Right lobe of liver (tissue), 6 donors: ENCODE measurements at regions not wholly inside any gene's neighbourhood (a gene's known extent, or its start where the extent isn't known, plus 50 kb on each side); places are given as distances from the start of the nearest gene placed in this dataset.

Experiments
- ATAC-seq, 4 donors: fragments of 200-7000 bp; cut with Tn5 transposase; one replicate each; pipeline ENCODE4 v1.9.1; 2020; ENCODE audit warnings: mild to moderate bottlenecking in 4 of 4, moderate library complexity in 4 of 4
- DNase-seq, 3 donors: peaks; one replicate each; pipeline ENCODE4 v3.0.0-alpha.2; 2020
- H3K27ac ChIP-seq, 3 donors: fragments of 200-600 bp; one replicate each; pipeline ENCODE4 v1.8.0; 2022
- H3K27me3 ChIP-seq, 2 donors: fragments of 200-600 bp; one replicate each; pipeline ENCODE4 v1.8.0; 2022
- H3K36me3 ChIP-seq, 4 donors: fragments of 200-600 bp; sonication (generic) in 1 of 4; one replicate each; pipeline versions ENCODE4 v1.5.1 to v1.8.0; 2017 to 2022; ENCODE audit warnings: control low read depth in 1 of 4
- H3K4me1 ChIP-seq, 4 donors: fragments of 200-600 bp; sonication (generic) in 1 of 4; one replicate each; pipeline versions ENCODE4 v1.5.1 to v1.8.0; 2017 to 2022; ENCODE audit warnings: control low read depth in 1 of 4
- H3K4me3 ChIP-seq, 3 donors: fragments of 200-600 bp; one replicate each; pipeline ENCODE4 v1.8.0; 2022
- H3K9me3 ChIP-seq, 4 donors: fragments of 200-600 bp; sonication (generic) in 1 of 4; one replicate each; pipeline versions ENCODE4 v1.5.1 to v1.8.0; 2017 to 2022; ENCODE audit warnings: control low read depth in 1 of 4
- CTCF ChIP-seq, 4 donors: fragments of 200-600 bp in 3 of 4; fragments of 450-650 bp in 1 of 4; IDR thresholded peaks; one replicate each; pipeline versions ENCODE4 v1.5.1 to v1.8.0; 2016 to 2022; ENCODE audit warnings: antibody characterized with exemption in 4 of 4, mild to moderate bottlenecking in 2 of 4
- POLR2A ChIP-seq: fragments of 450-650 bp; IDR thresholded peaks from one replicate; pipeline ENCODE4 v1.6.1; 2017; ENCODE audit warnings: antibody characterized with exemption, mild to moderate bottlenecking
- WGBS: methylation state at CpG from one replicate; pipeline ENCODE4 v1.1.6; 2018; ENCODE audit warnings: low coverage, low lambda C conversion rate; ENCODE audit not compliant: insufficient coverage; ENCODE audit errors: missing lambda C conversion rate; 5-methylcytosine and 5-hydroxymethylcytosine counted together
- intact Hi-C, 2 donors: fragments of 100-400 bp; cut with DNase I; formaldehyde crosslinking; loops; one replicate each; pipeline versions ENCODE4 v1.11.2 to v1.14.1; 2022
- donor health status: DM: no; HTN: yes; CAD: no.
- donor health status: DM: no; HTN: no; CAD: no.
- donor health status: DM: no; HTN: no; CAD: no.
- donor health status: DM: no; HTN: yes; CAD: no.
- donor health status: DM: no; HTN: yes; CAD: no.

GRCh38 chr2:30055548-30055947 lies 91.3 kb upstream of the YPEL5 start:
- Histone ChIP-seq H3K4me1 (no peaks in the 10 kb centered on the region), H3K27ac (no peak overlapping the region), H3K9me3 (no peaks in the 10 kb centered on the region), H3K4me3 (no peak overlapping the region), H3K36me3 (no peaks in the 10 kb centered on the region), H3K27me3 (no peaks in the 10 kb centered on the region)
- TF ChIP-seq CTCF (IDR thresholded peaks at IDR 0.05): no peak
- TF ChIP-seq POLR2A: no peak
- 45% methylated on average over 2 of the region's 2 CpGs for WGBS
- intact Hi-C loops: no loop called here
- ATAC-seq: no peak
- no peak for DNase-seq

GRCh38 chr2:30060562-30060961 lies 86.2 kb upstream of the YPEL5 start:
- Histone ChIP-seq H3K36me3 (no peaks in the 10 kb centered on the region), H3K27me3 (no peaks in the 10 kb centered on the region), H3K4me3 (no peak overlapping the region), H3K9me3 (peaks cover 0 to 4% (median 0%) of the 10 kb centered on the region in 4 donors), H3K27ac (no peak overlapping the region), H3K4me1 (no peaks in the 10 kb centered on the region)
- intact Hi-C loops: no loop called here
- WGBS: no CpG with 5 or more reads among the region's 5 CpGs
- DNase-seq: no peak
- TF ChIP-seq CTCF (IDR thresholded peaks at IDR 0.05) (no peak), POLR2A (no peak)
- ATAC-seq: no peak

DNA sequence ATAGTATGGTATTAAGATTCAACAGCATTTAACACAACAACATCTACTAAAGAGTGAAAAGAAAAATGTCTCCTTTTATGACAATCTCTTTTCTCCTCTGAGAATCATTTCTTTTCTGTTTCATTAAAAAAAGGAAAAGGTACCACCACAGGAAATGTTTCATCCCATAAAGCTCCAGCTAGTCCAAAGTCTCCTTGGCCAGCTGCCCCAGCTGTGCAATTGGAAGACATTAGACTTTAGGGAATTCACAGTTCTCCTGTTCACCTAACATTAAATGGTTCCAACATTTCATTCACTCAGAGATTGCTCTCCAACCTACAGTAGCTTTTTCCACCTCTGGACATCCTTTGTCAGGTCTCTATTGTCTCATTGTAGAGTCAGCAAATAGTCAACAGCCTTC lies 78.7 kb upstream of the YPEL5 start:
- ATAC-seq (peak in 2 of 4 donors; percentile 46 to 68), DNase-seq (peak in 1 of 3 donors; percentile 62)
- H3K4me1 ChIP-seq: no peaks in the 10 kb centered on the region
- intact Hi-C loops: no loop called here
- no peaks in the 10 kb centered on the region for H3K27me3 ChIP-seq
- no peak overlapping the region for H3K4me3 ChIP-seq
- no peak overlapping the region for H3K27ac ChIP-seq
- H3K9me3 ChIP-seq: peaks cover 0 to 9% (median 3%) of the 10 kb centered on the region in 4 donors
- TF ChIP-seq CTCF (IDR thresholded peaks at IDR 0.05) (no peak), POLR2A (no peak)
- no peaks in the 10 kb centered on the region for H3K36me3 ChIP-seq

DNA sequence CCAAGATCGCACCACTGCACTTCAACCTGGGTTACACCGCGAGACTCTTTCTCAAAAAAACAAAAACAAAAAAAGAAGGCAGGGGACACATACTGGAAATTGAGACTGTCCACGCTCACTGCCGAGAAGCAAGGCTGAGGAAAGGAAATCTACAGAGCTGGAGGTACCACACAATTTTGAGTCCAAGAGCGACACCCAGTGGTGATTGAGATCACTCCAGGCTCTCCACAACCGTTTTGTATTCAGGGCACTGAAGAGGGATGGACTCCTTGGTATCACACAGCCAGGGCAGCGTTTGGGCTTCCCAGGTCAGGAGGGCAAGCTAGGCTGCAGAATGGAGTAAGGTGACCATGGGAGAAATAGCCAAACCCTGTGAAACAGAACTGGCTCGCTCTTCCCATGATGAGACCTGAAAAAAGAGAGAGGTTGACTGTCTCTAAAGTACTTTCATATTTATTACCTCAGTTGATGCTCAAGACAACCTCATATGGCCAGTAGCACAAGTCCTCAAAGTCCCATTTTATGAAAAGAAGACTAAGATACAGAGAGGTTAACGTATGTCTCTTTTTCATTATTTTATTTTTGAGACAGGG lies 74.5 kb upstream of the YPEL5 start:
- Histone ChIP-seq H3K27me3 (no peaks in the 10 kb centered on the region), H3K36me3 (no peaks in the 10 kb centered on the region), H3K4me3 (no peak overlapping the region), H3K9me3 (no peaks in the 10 kb centered on the region), H3K4me1 (no peaks in the 10 kb centered on the region), H3K27ac (no peak overlapping the region)
- TF ChIP-seq POLR2A (no peak), CTCF (IDR thresholded peaks at IDR 0.05) (peak; percentile 62 to 77 (median 72))
- intact Hi-C loops: loop anchor here in 1 of 2 donors (5.0 kb wide), 1 partner anchor 150 kb away; the partner anchor contains the start of gene ALK
- 16% methylated on average over 9 of the region's 10 CpGs for WGBS
- ATAC-seq (peak; percentile 93 to 97 (median 96)), DNase-seq (peak; percentile 37 to 71 (median 60))
